ENCODE measurements at regions not wholly inside any gene's neighbourhood (a gene's known extent, or its start where the extent isn't known, plus 50 kb on each side); places are given as distances from the start of the nearest gene placed in this dataset.

- no peak for ATAC-seq
- no peak for FAIRE-seq
- POLR2A ChIA-PET = no interaction called here
- Histone ChIP-seq H3K9me3 (no peaks in the 10 kb centered on the region), H3K4me1 (no peaks in the 10 kb centered on the region), H3K4me2 (no peak overlapping the region), H3K4me3 (no peak overlapping the region), H3K27ac (no peak overlapping the region)
- TF ChIP-seq, protein P1, sequence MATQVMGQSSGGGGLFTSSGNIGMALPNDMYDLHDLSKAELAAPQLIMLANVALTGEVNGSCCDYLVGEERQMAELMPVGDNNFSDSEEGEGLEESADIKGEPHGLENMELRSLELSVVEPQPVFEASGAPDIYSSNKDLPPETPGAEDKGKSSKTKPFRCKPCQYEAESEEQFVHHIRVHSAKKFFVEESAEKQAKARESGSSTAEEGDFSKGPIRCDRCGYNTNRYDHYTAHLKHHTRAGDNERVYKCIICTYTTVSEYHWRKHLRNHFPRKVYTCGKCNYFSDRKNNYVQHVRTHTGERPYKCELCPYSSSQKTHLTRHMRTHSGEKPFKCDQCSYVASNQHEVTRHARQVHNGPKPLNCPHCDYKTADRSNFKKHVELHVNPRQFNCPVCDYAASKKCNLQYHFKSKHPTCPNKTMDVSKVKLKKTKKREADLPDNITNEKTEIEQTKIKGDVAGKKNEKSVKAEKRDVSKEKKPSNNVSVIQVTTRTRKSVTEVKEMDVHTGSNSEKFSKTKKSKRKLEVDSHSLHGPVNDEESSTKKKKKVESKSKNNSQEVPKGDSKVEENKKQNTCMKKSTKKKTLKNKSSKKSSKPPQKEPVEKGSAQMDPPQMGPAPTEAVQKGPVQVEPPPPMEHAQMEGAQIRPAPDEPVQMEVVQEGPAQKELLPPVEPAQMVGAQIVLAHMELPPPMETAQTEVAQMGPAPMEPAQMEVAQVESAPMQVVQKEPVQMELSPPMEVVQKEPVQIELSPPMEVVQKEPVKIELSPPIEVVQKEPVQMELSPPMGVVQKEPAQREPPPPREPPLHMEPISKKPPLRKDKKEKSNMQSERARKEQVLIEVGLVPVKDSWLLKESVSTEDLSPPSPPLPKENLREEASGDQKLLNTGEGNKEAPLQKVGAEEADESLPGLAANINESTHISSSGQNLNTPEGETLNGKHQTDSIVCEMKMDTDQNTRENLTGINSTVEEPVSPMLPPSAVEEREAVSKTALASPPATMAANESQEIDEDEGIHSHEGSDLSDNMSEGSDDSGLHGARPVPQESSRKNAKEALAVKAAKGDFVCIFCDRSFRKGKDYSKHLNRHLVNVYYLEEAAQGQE (IDR thresholded peaks at IDR 0.05) = no peak
- no peak for TF ChIP-seq TP53 (CRISPR knock-in tag; IDR thresholded peaks at IDR 0.05)
- TF ChIP-seq CHD4 (IDR thresholded peaks at IDR 0.05; ENCODE audit: borderline replicate concordance) = no peak
- no peak for TF ChIP-seq HEYL (CRISPR knock-in tag; IDR thresholded peaks at IDR 0.05)
- TF ChIP-seq HDAC2 (IDR thresholded peaks at IDR 0.05) = no peak
- TF ChIP-seq MAFK (IDR thresholded peaks at IDR 0.05; ENCODE audit: partially characterized antibody) = no peak
- no peak for TF ChIP-seq ZNF302 (CRISPR knock-in tag; IDR thresholded peaks at IDR 0.05)
- TF ChIP-seq HOXB5 (CRISPR knock-in tag; IDR thresholded peaks at IDR 0.05) = no peak
- no peak for TF ChIP-seq FOXS1 (CRISPR knock-in tag; IDR thresholded peaks at IDR 0.05)
- no peak for TF ChIP-seq CBX8 (IDR thresholded peaks at IDR 0.05)
- no peak for TF ChIP-seq RCOR1 (IDR thresholded peaks at IDR 0.05; ENCODE audit: low read depth, low read length)
- no peak for TF ChIP-seq RNF2 (IDR thresholded peaks at IDR 0.05; ENCODE audit: borderline replicate concordance, low read depth)
- peak in 1 of 2 experiments; percentile 1 for DNase-seq (ENCODE audit: low read depth in 1 of 2, low spot score in 1 of 2)
- CTCF ChIA-PET = no interaction called here
- WGBS (ENCODE audit: missing lambda C conversion rate) = 12% methylated on average over 3 of the region's 3 CpGs
Measured at GRCh38 chrX:128365492-128365891, 313.3 kb upstream of the ACTRT1 start.

DNA sequence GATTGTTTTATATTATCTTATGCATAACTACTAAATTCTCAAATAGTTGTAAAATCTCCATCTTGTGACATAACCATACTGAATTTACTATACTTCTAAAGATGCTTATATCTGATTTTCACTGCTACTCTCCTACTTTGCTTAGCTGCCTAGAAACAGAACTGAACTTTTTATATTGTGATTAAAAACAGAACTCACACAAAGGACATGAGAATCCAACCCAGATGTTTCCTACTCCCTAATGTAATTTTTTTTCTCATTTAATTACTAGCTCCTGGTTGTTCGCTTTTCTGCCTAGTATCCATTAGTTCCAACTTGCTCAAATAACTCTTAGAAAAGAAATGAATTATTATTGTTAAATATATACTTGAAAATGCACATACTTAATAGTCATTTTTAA, 283.5 kb upstream of the ACTRT1 start:
- Histone ChIP-seq H3K4me3 (no peak overlapping the region), H3K27ac (no peak overlapping the region), H3K9me3 (no peaks in the 10 kb centered on the region), H3K4me1 (no peaks in the 10 kb centered on the region), H3K4me2 (no peak overlapping the region)
- ATAC-seq = no peak
- CTCF ChIA-PET = no interaction called here
- WGBS (ENCODE audit: missing lambda C conversion rate) = 14% methylated on average over 1 of the region's 1 CpG
- FAIRE-seq = no peak
- no peak for TF ChIP-seq HOXB5 (CRISPR knock-in tag; IDR thresholded peaks at IDR 0.05)
- TF ChIP-seq FOSB (CRISPR knock-in tag; IDR thresholded peaks at IDR 0.05) = no peak
- TF ChIP-seq KDM5A (IDR thresholded peaks at IDR 0.05) = no peak
- no peak for TF ChIP-seq CHD2 (IDR thresholded peaks at IDR 0.05; ENCODE audit: low read length, partially characterized antibody)
- POLR2A ChIA-PET = no interaction called here
- DNase-seq (ENCODE audit: low read depth in 1 of 2, low spot score in 1 of 2) = no peak

- Histone ChIP-seq H3K4me3 (no peak overlapping the region), H3K4me1 (no peaks in the 10 kb centered on the region), H3K27ac (no peak overlapping the region), H3K4me2 (no peak overlapping the region), H3K9me3 (no peaks in the 10 kb centered on the region)
- peak; percentile 67 for FAIRE-seq
- TF ChIP-seq, protein P2, sequence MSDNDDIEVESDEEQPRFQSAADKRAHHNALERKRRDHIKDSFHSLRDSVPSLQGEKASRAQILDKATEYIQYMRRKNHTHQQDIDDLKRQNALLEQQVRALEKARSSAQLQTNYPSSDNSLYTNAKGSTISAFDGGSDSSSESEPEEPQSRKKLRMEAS (IDR thresholded peaks at IDR 0.05) = no peak
- TF ChIP-seq MAFK (IDR thresholded peaks at IDR 0.05; ENCODE audit: partially characterized antibody) = no peak
- no peak for TF ChIP-seq MAZ (IDR thresholded peaks at IDR 0.05; ENCODE audit: borderline replicate concordance, low read depth, low read length)
- no peak for DNase-seq (ENCODE audit: low read depth in 1 of 2, low spot score in 1 of 2)
- POLR2A ChIA-PET = no interaction called here
- ATAC-seq = no peak
- CTCF ChIA-PET = no interaction called here
- WGBS (ENCODE audit: missing lambda C conversion rate) = 51% methylated on average over 3 of the region's 3 CpGs
Measured at GRCh38 chrX:128334821-128335220, 282.6 kb upstream of the ACTRT1 start.

- TF ChIP-seq HDAC2 (IDR thresholded peaks at IDR 0.05) (no peak), KDM5A (IDR thresholded peaks at IDR 0.05) (no peak), JUN (IDR thresholded peaks at IDR 0.05) (no peak)
- TF ChIP-seq, protein P3, sequence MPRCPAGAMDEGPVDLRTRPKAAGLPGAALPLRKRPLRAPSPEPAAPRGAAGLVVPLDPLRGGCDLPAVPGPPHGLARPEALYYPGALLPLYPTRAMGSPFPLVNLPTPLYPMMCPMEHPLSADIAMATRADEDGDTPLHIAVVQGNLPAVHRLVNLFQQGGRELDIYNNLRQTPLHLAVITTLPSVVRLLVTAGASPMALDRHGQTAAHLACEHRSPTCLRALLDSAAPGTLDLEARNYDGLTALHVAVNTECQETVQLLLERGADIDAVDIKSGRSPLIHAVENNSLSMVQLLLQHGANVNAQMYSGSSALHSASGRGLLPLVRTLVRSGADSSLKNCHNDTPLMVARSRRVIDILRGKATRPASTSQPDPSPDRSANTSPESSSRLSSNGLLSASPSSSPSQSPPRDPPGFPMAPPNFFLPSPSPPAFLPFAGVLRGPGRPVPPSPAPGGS (IDR thresholded peaks at IDR 0.05) = no peak
Measured at GRCh38 chrX:128310912-128311311, 258.7 kb upstream of the ACTRT1 start.

More at GRCh38 chrX:128310912-128311311, 258.7 kb upstream of the ACTRT1 start:
- WGBS (ENCODE audit: missing lambda C conversion rate) = 0% methylated on average over 3 of the region's 3 CpGs
- Histone ChIP-seq H3K27ac (no peak overlapping the region), H3K4me1 (no peaks in the 10 kb centered on the region), H3K4me3 (no peak overlapping the region), H3K4me2 (no peak overlapping the region), H3K9me3 (no peaks in the 10 kb centered on the region)
- no peak for ATAC-seq
- ChIA-PET POLR2A (no interaction called here), CTCF (no interaction called here)
- DNase-seq (ENCODE audit: low read depth in 1 of 2, low spot score in 1 of 2) = no peak
- no peak for FAIRE-seq

Measured in A549 (cell line).